PC-9 (cell line): ENCODE measurements at regions not wholly inside any gene's neighbourhood (a gene's known extent, or its start where the extent isn't known, plus 50 kb on each side); places are given as distances from the start of the nearest gene placed in this dataset.

Experiments used
- BruUV-seq: library from RNA; stranded (reverse); fragments of 400-500 nt; replicated peaks from 2 replicates; lab custom pipeline; 2021; lab: Mats Ljungman, UMichigan
- CTCF ChIA-PET: fragments of 300-600 bp; sonication (Branson Sonifier 250); formaldehyde crosslinking; loops from one replicate; lab custom pipeline; 2022; ENCODE audit warnings: antibody characterized with exemption; lab: Charles Lee
- POLR2A ChIA-PET: fragments of 300-600 bp; sonication (Branson Sonifier 250); formaldehyde crosslinking; loops from one replicate; lab custom pipeline; 2022; ENCODE audit warnings: antibody characterized with exemption; ENCODE audit not compliant: unreplicated experiment; lab: Charles Lee
- DNase-seq, 2 experiments: peaks; one replicate each; pipeline versions ENCODE4 v3.0.0 to v3.0.0-alpha.2; 2015 to 2022; ENCODE audit warnings: mixed read lengths in 1 of 2
- H2AFZ ChIP-seq: fragments of 200-600 bp; sonication (generic); 2 replicates; pipeline ENCODE4 v1.8.1; 2017; ENCODE audit warnings: antibody characterized with exemption
- H3F3A ChIP-seq: fragments of 200-600 bp; sonication (generic); 2 replicates; pipeline ENCODE4 v1.8.1; 2017; ENCODE audit warnings: antibody characterized with exemption, mild to moderate bottlenecking, low read depth; ENCODE audit not compliant: insufficient read depth
- H3K27ac ChIP-seq: fragments of 200-600 bp; sonication (generic); 2 replicates; pipeline ENCODE4 v1.6.1; 2016; ENCODE audit warnings: mixed run types
- H3K27me3 ChIP-seq: fragments of 200-600 bp; sonication (generic); 2 replicates; pipeline ENCODE4 v1.6.1; 2016; ENCODE audit warnings: low read depth, mixed run types; ENCODE audit not compliant: insufficient read depth
- H3K36me3 ChIP-seq: fragments of 200-600 bp; sonication (generic); 2 replicates; pipeline ENCODE4 v1.6.1; 2016; ENCODE audit warnings: low read depth, mixed run types
- H3K4me1 ChIP-seq: fragments of 200-600 bp; sonication (generic); replicated peaks from 2 replicates; pipeline ENCODE4 v1.6.1; 2016; ENCODE audit warnings: mixed run types; ENCODE audit not compliant: insufficient read depth
- H3K4me2 ChIP-seq: fragments of 200-600 bp; sonication (generic); 2 replicates; pipeline ENCODE4 v1.6.1; 2017; ENCODE audit warnings: mixed run types
- H3K4me3 ChIP-seq: fragments of 200-600 bp; sonication (generic); 2 replicates; pipeline ENCODE4 v1.6.1; 2016; ENCODE audit warnings: mixed run types
- H3K79me2 ChIP-seq: fragments of 200-600 bp; sonication (generic); 2 replicates; pipeline ENCODE4 v1.6.1; 2017; ENCODE audit warnings: low read depth, mixed run types
- H3K9me2 ChIP-seq: fragments of 200-600 bp; sonication (generic); 2 replicates; pipeline ENCODE4 v1.8.1; 2017; ENCODE audit warnings: mild to moderate bottlenecking; ENCODE audit not compliant: insufficient read depth
- H3K9me3 ChIP-seq: fragments of 200-600 bp; sonication (generic); 2 replicates; pipeline ENCODE4 v1.8.1; 2016; ENCODE audit warnings: low read depth; ENCODE audit not compliant: insufficient read depth
- H4K20me1 ChIP-seq: fragments of 200-600 bp; sonication (generic); 2 replicates; pipeline ENCODE4 v1.8.1; 2017; ENCODE audit not compliant: insufficient read depth
- EZH2 ChIP-seq: fragments of 200-600 bp; sonication (generic); IDR thresholded peaks from 2 replicates; pipeline ENCODE4 v1.8.0; 2017; ENCODE audit warnings: antibody characterized with exemption, low read depth
- intact Hi-C: fragments of 100-400 bp; cut with micrococcal nuclease; formaldehyde crosslinking; loops from one replicate; pipeline ENCODE4 v1.10.0; 2022; ENCODE audit not compliant: unreplicated experiment
- TF ChIP-seq, protein P1 (sequence below): fragments of 200-600 bp; sonication (generic); conservative IDR thresholded peaks from 2 replicates; pipeline ENCODE4 v1.6.1; 2017; ENCODE audit warnings: mixed run types, antibody characterized with exemption, mild to moderate bottlenecking, moderate library complexity

GRCh38 chr20:6693178-6693807, 74.2 kb upstream of the BMP2 start:
- ChIA-PET POLR2A (no interaction called here), CTCF (no interaction called here)
- Histone ChIP-seq H3K4me3 (no peak overlapping the region), H3K9me2 (no peaks in the 10 kb centered on the region), H3F3A (peaks cover 1% of the 10 kb centered on the region; the same call in 1 of the 2 replicates), H3K27me3 (no peaks in the 10 kb centered on the region), H4K20me1 (no peaks in the 10 kb centered on the region), H3K27ac (no peak overlapping the region), H3K36me3 (no peaks in the 10 kb centered on the region), H3K4me2 (no peak overlapping the region), H3K9me3 (no peaks in the 10 kb centered on the region), H2AFZ (no peak overlapping the region), H3K79me2 (no peaks in the 10 kb centered on the region), H3K4me1 (peaks cover 10% of the 10 kb centered on the region)
- intact Hi-C loops = no loop called here
- no TSS peak for BruUV-seq
- no peak for DNase-seq
- TF ChIP-seq, protein P1, sequence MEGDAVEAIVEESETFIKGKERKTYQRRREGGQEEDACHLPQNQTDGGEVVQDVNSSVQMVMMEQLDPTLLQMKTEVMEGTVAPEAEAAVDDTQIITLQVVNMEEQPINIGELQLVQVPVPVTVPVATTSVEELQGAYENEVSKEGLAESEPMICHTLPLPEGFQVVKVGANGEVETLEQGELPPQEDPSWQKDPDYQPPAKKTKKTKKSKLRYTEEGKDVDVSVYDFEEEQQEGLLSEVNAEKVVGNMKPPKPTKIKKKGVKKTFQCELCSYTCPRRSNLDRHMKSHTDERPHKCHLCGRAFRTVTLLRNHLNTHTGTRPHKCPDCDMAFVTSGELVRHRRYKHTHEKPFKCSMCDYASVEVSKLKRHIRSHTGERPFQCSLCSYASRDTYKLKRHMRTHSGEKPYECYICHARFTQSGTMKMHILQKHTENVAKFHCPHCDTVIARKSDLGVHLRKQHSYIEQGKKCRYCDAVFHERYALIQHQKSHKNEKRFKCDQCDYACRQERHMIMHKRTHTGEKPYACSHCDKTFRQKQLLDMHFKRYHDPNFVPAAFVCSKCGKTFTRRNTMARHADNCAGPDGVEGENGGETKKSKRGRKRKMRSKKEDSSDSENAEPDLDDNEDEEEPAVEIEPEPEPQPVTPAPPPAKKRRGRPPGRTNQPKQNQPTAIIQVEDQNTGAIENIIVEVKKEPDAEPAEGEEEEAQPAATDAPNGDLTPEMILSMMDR = no peak

- Histone ChIP-seq H3K79me2 (no peaks in the 10 kb centered on the region), H4K20me1 (no peaks in the 10 kb centered on the region), H3K4me1 (peaks cover 4% of the 10 kb centered on the region), H3K27ac (no peak overlapping the region), H3K9me3 (no peaks in the 10 kb centered on the region), H3K4me2 (no peak overlapping the region), H2AFZ (no peak overlapping the region), H3K4me3 (no peak overlapping the region), H3K9me2 (no peaks in the 10 kb centered on the region), H3K36me3 (no peaks in the 10 kb centered on the region), H3K27me3 (no peaks in the 10 kb centered on the region), H3F3A (no peaks in the 10 kb centered on the region)
- DNase-seq = no peak
- ChIA-PET POLR2A (no interaction called here), CTCF (no interaction called here)
- no TSS peak for BruUV-seq
- intact Hi-C loops = no loop called here
- TF ChIP-seq EZH2 = no peak
- TF ChIP-seq, protein P1 = no peak
These were observed 74.8 kb upstream of the BMP2 start for GRCh38 chr20:6692566-6693173.

DNA sequence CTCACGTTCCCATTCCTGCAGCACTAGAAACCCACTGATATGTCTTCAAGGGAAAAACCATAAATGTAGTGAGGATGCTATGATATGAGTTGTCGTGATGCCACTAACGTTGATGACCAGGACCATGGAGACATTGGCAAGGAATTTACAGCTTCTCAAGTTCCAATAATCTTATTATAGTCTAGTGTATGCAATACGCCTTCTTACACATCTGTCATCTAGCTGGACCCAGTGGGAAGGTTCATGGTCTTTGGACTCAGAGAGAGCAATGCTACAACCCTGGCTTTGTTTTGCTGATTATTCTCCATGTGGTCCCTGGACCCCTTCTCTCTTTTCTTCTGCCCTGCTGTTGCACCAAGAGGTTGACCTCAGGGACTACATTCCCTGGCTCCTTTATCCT, 76.0 kb upstream of the BMP2 start:
- Histone ChIP-seq H3K27ac (no peak overlapping the region), H3K9me3 (no peaks in the 10 kb centered on the region), H3K4me1 (no peaks in the 10 kb centered on the region), H4K20me1 (no peaks in the 10 kb centered on the region), H3K4me3 (no peak overlapping the region), H3K79me2 (no peaks in the 10 kb centered on the region), H2AFZ (no peak overlapping the region), H3K4me2 (no peak overlapping the region), H3K9me2 (no peaks in the 10 kb centered on the region), H3K36me3 (no peaks in the 10 kb centered on the region), H3F3A (no peaks in the 10 kb centered on the region), H3K27me3 (no peaks in the 10 kb centered on the region)
- POLR2A ChIA-PET = no interaction called here
- intact Hi-C loops = no loop called here
- DNase-seq = no peak
- TF ChIP-seq, protein P1 = no peak
- TF ChIP-seq EZH2 = no peak
- BruUV-seq = no TSS peak
- CTCF ChIA-PET = no interaction called here
